GM20000 (cell line): ENCODE measurements at regions not wholly inside any gene's neighbourhood (a gene's known extent, or its start where the extent isn't known, plus 50 kb on each side); places are given as distances from the start of the nearest gene placed in this dataset.

Source experiments
- DNase-seq: peaks from one replicate; pipeline ENCODE4 v3.0.0; 2012; ENCODE audit warnings: low spot score
- TF ChIP-seq, protein P1 (sequence below): IDR thresholded peaks from 2 replicates; pipeline ENCODE4 v1.5.1; 2012; ENCODE audit warnings: mild to moderate bottlenecking, control low read depth; ENCODE audit errors: extremely low read depth, missing control alignments

GRCh38 chr1:114235281-114235680 lies 81.6 kb upstream of the SYT6 start:
- no peak for DNase-seq
- TF ChIP-seq, protein P1, sequence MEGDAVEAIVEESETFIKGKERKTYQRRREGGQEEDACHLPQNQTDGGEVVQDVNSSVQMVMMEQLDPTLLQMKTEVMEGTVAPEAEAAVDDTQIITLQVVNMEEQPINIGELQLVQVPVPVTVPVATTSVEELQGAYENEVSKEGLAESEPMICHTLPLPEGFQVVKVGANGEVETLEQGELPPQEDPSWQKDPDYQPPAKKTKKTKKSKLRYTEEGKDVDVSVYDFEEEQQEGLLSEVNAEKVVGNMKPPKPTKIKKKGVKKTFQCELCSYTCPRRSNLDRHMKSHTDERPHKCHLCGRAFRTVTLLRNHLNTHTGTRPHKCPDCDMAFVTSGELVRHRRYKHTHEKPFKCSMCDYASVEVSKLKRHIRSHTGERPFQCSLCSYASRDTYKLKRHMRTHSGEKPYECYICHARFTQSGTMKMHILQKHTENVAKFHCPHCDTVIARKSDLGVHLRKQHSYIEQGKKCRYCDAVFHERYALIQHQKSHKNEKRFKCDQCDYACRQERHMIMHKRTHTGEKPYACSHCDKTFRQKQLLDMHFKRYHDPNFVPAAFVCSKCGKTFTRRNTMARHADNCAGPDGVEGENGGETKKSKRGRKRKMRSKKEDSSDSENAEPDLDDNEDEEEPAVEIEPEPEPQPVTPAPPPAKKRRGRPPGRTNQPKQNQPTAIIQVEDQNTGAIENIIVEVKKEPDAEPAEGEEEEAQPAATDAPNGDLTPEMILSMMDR = no peak

- DNase-seq = peak; percentile 55
- TF ChIP-seq, protein P1 = no peak
Observed at GRCh38 chr1:114234408-114235124, 80.9 kb upstream of the SYT6 start.

- DNase-seq = no peak
- TF ChIP-seq, protein P1 = no peak
Observed at GRCh38 chr1:114232691-114233090, 79.0 kb upstream of the SYT6 start.

DNA sequence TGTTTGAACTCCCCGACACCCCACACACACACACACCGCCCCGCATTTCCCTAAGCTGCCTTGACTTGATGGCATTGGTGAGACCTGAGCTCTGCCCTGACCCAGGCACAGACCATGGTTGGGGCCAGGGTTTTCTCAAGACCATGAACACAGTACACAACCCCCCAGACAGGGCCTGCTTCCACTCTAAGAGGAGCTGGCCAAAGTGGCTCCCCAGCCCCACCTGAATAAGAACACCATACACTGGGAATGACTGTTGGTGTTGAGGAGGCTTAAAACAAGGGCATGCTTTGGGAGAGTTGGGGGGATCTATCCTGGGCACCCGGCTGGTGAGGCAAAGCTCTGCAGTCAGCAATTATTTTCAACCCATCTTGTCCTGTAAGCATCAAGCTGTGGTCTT lies 77.6 kb upstream of the SYT6 start:
- no peak for DNase-seq
- TF ChIP-seq, protein P1 = no peak

DNA sequence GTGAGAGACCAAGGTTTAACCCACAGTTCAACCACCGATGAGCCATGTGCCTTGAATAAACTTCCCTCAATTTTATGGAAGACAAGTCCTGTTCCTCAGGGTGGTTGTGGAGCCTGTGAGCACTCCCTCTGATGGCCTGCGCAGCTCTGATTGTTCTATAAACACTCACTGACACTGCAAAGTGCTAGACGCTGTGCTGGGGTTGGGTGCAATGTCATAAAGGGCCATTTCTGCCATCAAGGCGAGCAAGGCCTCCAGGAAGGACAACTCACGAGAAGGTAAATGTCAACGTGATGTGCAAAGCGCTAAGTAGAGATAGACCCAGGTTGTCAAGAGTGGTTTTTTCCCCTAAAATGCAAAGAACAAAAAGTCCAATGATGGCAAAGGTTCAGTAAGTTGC lies 75.7 kb upstream of the SYT6 start:
- DNase-seq = no peak
- TF ChIP-seq, protein P1 = no peak

DNA sequence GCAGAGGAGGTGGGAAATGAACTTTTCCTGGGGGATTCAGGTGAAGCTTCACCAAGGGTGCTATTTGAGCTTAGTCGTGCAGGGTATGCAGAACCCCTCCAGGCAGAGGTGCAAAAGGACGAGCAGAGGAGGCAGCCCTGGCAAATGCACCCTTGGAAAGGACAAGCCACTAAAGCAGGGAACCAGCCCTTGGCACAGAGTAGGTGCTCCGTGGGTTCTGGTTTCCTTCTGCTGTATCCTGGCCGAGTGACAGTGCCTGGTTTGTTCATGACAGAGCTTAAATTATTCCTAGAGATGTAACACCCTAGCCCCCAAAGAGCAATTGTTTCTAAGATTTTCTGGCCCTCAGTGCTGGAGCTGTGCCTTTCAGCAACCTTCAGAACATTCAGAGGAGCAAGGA lies 73.4 kb upstream of the SYT6 start:
- TF ChIP-seq, protein P1 = no peak
- DNase-seq = no peak

GRCh38 chr1:114224196-114224907 lies 70.7 kb upstream of the SYT6 start:
- DNase-seq = no peak
- TF ChIP-seq, protein P1 = no peak
